ENCODE measurements at regions not wholly inside any gene's neighbourhood (a gene's known extent, or its start where the extent isn't known, plus 50 kb on each side); places are given as distances from the start of the nearest gene placed in this dataset.

- TF ChIP-seq CTCF (IDR thresholded peaks at IDR 0.05) = no peak
- no peak for ATAC-seq (ENCODE audit: low FRiP score)
Measured at GRCh38 chr7:86592185-86592584, 51.5 kb upstream of the GRM3 start.

GRCh38 chr7:86574006-86574405, 69.7 kb upstream of the GRM3 start:
- DNase-seq (ENCODE audit: low spot score) = no peak
- no peak for TF ChIP-seq CTCF (IDR thresholded peaks at IDR 0.05)
- ATAC-seq (ENCODE audit: low FRiP score) = no peak

More at GRCh38 chr7:86592185-86592584, 51.5 kb upstream of the GRM3 start:
- no peak for DNase-seq (ENCODE audit: low spot score)

GRCh38 chr7:86558680-86559501, 84.8 kb upstream of the GRM3 start:
- ATAC-seq (ENCODE audit: low FRiP score) (no peak), DNase-seq (ENCODE audit: low spot score) (no peak)
- no peak for TF ChIP-seq CTCF (IDR thresholded peaks at IDR 0.05)

- no peak for TF ChIP-seq CTCF (IDR thresholded peaks at IDR 0.05)
- DNase-seq (ENCODE audit: low spot score) = no peak
- no peak for ATAC-seq (ENCODE audit: low FRiP score)
Measured at GRCh38 chr7:86534641-86535040, 109.1 kb upstream of the GRM3 start.

- DNase-seq (ENCODE audit: low spot score) (no peak), ATAC-seq (ENCODE audit: low FRiP score) (no peak)
- TF ChIP-seq CTCF (IDR thresholded peaks at IDR 0.05) = no peak
Measured at GRCh38 chr7:86504229-86504628, 139.5 kb upstream of the GRM3 start.

- DNase-seq (ENCODE audit: low spot score) = no peak
- no peak for ATAC-seq (ENCODE audit: low FRiP score)
- TF ChIP-seq CTCF (IDR thresholded peaks at IDR 0.05) = no peak
Measured at GRCh38 chr7:86499986-86500385, 143.7 kb upstream of the GRM3 start.

GRCh38 chr7:86485827-86486226, 157.9 kb upstream of the GRM3 start:
- ATAC-seq (ENCODE audit: low FRiP score) = no peak
- no peak for TF ChIP-seq CTCF (IDR thresholded peaks at IDR 0.05)
- DNase-seq (ENCODE audit: low spot score) = no peak
